K562 (cell line): ENCODE measurements at regions not wholly inside any gene's neighbourhood (a gene's known extent, or its start where the extent isn't known, plus 50 kb on each side); places are given as distances from the start of the nearest gene placed in this dataset.

Experiments
- CTCF ChIP-seq, 3 experiments: IDR thresholded peaks in 2 of 3; conservative IDR thresholded peaks in 1 of 3; 2 replicates each; pipeline ENCODE4 v1.5.1; 2011 to 2012; ENCODE audit warnings: low read length in 3 of 3, mild to moderate bottlenecking in 3 of 3, control low read depth in 2 of 3, improper control_type of control experiment in 1 of 3, inconsistent platforms in 1 of 3, low read depth in 1 of 3, mixed read lengths in 1 of 3, moderate library complexity in 1 of 3; ENCODE audit not compliant: insufficient read depth in 2 of 3
- JUNB ChIP-seq: fragments of 450-650 bp; formaldehyde crosslinking; conservative IDR thresholded peaks from 2 replicates; pipeline ENCODE4 v1.4.0; 2020; ENCODE audit warnings: mild to moderate bottlenecking
- RFX5 ChIP-seq: IDR thresholded peaks from 2 replicates; pipeline ENCODE4 v1.6.1; 2011; ENCODE audit warnings: low read depth, mild to moderate bottlenecking, improper control_type of control experiment, low read length
- SRF ChIP-seq, 2 experiments: fragments of 250-450, 450-650 bp in 1 of 2; sonication (Bioruptor Pico) in 1 of 2; sonication (generic) in 1 of 2; formaldehyde crosslinking; IDR thresholded peaks; 2 replicates each; pipeline versions ENCODE4 v1.5.0 to v1.5.1; 2020 to 2022; ENCODE audit warnings: mild to moderate bottlenecking in 1 of 2, missing genetic modification reagents in 1 of 2
- ZC3H4 ChIP-seq: sonication (generic); formaldehyde crosslinking; IDR thresholded peaks from 2 replicates; pipeline ENCODE4 v1.9.0; 2021; ENCODE audit warnings: missing genetic modification reagents, borderline replicate concordance
- TF ChIP-seq, protein P1 (sequence below): sonication (generic); formaldehyde crosslinking; IDR thresholded peaks from 2 replicates; pipeline ENCODE4 v1.9.0; 2022; ENCODE audit warnings: mild to moderate bottlenecking, missing genetic modification reagents

GRCh38 chr3:21297304-21297703 lies 453.7 kb downstream of the ZNF385D start:
- TF ChIP-seq SRF (CRISPR knock-in tag; IDR thresholded peaks at IDR 0.05) (no peak), RFX5 (no peak), JUNB (CRISPR knock-in tag) (no peak), CTCF (IDR thresholded peaks at IDR 0.05 in 2 of 3, conservative IDR thresholded peaks at IDR 0.05 in 1 of 3; ENCODE audit: insufficient read depth in 2 of 3, low read depth in 1 of 3, low read length in 3 of 3) (no peak), ZC3H4 (CRISPR knock-in tag) (no peak)
- TF ChIP-seq, protein P1, sequence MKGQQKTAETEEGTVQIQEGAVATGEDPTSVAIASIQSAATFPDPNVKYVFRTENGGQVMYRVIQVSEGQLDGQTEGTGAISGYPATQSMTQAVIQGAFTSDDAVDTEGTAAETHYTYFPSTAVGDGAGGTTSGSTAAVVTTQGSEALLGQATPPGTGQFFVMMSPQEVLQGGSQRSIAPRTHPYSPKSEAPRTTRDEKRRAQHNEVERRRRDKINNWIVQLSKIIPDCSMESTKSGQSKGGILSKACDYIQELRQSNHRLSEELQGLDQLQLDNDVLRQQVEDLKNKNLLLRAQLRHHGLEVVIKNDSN = no peak
